Inferior parietal cortex (tissue), 1 donor: ENCODE measurements at regions not wholly inside any gene's neighbourhood (a gene's known extent, or its start where the extent isn't known, plus 50 kb on each side); places are given as distances from the start of the nearest gene placed in this dataset.
"Not testable (repeated sequence)": the region's sequence is repeated elsewhere in the genome, so short reads cannot be mapped to it uniquely, and the experiment has no call there.

Source experiments
- DNase-seq: peaks from one replicate; pipeline ENCODE4 v3.0.0-alpha.2; 2016; ENCODE audit errors: extremely low spot score

DNA sequence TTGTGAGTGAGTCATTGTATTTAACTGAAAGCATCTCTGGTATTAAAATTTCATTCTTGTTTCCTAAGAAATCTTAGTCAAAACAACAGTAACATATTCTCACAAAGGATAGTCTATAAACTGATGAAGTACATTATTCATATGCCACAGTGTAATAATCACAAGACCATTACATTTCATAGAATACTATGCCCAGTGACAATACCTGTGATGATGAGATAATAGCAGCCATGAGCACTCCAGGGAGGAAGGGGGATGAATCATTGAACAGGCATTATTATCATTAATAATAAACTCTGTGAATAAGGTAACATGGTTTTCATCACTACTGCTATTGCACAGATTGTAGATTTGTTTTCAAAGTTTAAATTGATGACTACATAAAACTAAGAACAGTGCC, 667.9 kb downstream of the EPM2A start:
- no peak for DNase-seq

GRCh38 chr6:145068577-145068976, 666.7 kb downstream of the EPM2A start:
- DNase-seq: no peak

DNA sequence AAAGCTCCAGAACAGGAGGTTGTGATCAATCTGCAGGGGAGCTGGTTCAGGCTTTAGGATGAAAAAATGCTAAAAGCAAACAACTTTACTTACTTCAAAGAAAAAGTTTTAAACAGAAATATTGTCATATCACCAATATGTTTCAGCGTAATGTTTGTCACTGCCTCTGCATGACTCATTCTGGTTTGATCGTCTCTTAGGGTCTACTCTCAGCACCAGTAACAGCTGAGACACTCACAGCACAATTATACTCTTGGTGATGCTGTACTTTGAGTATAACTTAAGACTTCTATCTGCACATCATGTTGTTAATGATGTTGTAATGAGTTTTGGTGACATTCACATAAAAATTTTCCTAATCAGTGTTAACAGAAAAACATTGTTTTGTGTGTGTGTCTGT, 665.4 kb downstream of the EPM2A start:
- DNase-seq: no peak

GRCh38 chr6:145070791-145071190, 664.5 kb downstream of the EPM2A start:
- no peak for DNase-seq

DNA sequence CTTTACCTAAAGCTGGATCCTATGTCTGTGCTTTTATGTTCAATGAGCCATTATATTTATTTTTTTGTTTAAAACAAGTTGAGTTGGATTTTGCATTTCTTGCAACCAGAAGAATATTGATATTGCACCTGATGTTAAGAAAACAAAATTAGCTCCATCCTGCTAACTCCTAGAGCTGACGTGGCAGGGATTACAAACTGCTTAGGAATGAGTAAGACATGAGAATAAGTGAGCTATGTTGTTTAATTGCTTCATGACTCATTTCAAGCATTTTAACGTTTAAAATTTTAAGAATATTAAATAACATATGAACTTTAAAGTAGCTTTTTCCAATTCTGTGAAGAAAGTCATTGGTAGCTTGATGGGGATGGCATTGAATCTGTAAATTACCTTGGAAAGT, 663.5 kb downstream of the EPM2A start:
- no peak for DNase-seq

DNA sequence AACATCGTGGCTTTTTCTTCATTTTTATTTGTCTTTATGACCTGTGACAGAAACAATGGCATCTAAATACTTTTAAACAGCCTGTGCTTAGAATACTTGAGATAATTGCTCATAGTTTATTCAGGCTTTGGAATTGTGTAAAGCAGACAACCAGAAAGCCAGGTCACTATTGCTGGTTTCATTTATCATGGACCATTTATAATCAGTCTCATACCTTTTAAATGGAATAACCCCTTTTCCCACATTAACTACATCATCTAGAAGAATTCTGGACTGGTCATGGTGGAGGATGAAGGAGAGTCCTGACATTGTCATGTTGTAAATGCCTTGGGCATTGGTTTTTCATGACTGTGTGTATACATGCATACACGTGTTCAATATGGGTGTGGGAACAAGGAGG, 661.5 kb downstream of the EPM2A start:
- DNase-seq: no peak

- DNase-seq: no peak
These were observed 660.5 kb downstream of the EPM2A start for GRCh38 chr6:145074805-145075204.

DNA sequence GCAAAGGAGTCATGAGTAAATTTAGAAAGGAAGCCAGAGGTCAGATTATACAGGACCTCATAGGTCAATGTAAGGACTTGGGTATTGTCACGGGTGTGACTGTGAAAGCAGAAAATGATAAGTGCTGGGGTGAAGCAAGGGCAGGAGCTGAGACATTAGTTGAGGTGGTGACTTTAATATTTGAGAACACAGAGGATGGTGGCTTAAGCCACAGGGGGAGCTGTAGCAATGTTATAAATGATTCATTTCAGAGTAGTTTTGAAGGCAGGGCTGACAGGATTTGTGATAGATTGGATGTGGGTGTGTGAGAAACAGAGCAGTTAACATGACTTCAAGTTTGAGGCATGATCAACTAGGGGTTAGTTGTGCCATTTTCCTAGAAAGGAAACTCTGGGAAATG, 659.9 kb downstream of the EPM2A start:
- DNase-seq: no peak

DNA sequence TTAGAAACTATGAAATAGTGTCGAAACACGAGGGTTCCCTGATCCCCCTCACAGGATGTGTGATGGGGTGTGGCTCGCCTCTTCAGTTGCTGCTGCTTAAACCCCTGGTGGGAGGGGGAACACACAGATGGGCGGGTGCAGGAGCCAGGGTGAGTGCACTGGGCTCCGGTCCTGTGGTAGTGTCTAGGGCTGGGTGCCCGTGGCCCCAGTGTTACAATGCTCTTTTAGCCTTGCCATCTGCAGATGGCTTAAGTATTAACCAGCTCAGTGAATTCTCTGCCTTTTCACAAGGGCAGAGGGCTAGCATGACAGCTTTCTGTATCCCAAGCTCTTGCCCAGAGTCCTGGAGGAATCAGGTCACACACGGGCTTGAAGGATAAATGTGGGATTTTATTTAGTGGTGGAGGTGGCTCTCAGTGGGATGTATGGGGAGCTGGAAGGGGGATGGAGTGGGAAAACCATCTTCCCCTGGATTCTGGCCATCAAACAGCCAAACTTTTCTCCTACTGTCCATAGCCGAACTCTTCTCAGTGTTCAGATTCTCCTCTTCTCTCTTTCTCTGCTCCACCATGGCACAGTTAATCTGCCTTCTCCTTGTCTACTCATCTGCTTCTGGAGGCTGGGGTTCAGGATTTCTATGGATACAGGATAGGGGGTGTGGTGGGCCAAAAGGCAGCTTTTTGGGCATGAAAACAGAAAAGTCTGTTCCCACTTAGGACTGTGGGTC, 659.0 kb downstream of the EPM2A start:
- DNase-seq: no peak

- no peak for DNase-seq
These were observed 657.9 kb downstream of the EPM2A start for GRCh38 chr6:145077382-145077781.

DNA sequence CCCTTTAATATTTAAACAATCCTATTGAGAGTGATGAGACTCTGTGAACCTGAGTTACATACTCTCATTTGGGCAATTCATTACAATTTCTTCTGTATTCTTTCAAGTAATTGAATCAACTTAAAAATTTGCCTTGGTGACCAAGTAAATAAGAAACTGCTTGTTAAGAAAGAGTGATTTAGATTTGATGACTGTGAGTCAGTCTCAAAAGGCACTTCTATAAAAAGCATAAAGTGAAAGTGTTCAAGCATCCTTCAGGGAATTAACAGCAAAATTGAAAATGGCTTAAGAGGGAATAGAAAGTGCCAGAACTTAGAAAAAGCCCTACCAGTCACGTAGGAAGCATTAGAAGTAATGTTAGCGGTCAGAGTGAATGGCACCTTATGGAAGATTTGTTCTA, 654.7 kb downstream of the EPM2A start:
- no peak for DNase-seq

DNA sequence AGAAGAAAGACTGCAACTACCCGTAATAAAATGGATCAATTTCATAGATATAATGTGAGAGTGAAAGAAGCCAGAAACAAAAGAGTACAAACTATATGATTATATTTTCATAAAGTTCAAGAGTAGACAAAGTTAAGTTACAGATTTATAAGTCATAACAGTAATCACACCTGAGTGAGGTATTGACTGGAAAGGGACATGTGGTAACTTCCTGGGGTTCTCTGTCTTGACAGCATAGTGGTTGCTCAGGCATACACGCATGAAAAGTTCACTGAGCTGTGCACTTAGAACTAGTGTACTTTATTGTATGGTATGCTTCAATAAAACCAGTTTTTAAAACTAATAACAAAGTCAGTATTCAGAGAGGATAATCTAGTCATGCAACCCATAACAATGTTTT, 653.6 kb downstream of the EPM2A start:
- DNase-seq: no peak

DNA sequence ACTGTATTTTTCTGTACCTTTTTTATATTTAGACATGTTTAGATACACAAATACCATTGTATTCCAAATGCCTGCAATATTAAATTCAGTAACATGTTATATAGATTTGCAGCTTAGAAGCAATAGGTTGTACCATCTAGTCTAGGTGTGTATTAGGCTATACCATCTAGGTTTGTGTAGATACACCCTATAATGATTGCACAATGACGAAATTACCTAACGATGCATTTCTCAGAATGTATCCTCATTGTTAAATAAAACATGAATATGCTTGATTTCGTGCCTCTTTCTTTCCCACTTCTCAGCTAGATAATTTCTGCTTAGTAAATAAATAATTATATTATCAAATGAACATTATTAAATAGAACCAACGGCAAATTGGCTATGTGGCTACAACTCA, 653.0 kb downstream of the EPM2A start:
- no peak for DNase-seq

DNA sequence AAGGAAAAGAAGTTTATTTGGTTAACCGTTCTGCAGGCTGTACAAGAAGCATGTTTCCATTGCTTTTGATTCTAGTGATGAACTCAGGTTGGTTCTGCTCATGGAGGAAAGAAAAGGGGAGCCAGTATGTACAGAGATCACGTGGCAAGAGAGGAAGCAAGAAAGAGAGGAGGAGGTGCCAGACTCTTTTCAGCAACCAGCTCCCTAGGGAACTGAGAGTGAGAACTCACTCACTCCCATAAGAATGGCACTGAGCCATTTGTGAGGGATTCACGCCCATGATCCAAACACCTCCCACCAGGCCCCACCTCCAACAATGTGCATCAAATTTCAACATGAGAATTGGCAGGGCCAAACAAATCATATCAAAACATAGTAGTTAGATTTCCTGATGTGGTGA, 649.1 kb downstream of the EPM2A start:
- DNase-seq: no peak

GRCh38 chr6:145087034-145087433, 648.3 kb downstream of the EPM2A start:
- no peak for DNase-seq

DNA sequence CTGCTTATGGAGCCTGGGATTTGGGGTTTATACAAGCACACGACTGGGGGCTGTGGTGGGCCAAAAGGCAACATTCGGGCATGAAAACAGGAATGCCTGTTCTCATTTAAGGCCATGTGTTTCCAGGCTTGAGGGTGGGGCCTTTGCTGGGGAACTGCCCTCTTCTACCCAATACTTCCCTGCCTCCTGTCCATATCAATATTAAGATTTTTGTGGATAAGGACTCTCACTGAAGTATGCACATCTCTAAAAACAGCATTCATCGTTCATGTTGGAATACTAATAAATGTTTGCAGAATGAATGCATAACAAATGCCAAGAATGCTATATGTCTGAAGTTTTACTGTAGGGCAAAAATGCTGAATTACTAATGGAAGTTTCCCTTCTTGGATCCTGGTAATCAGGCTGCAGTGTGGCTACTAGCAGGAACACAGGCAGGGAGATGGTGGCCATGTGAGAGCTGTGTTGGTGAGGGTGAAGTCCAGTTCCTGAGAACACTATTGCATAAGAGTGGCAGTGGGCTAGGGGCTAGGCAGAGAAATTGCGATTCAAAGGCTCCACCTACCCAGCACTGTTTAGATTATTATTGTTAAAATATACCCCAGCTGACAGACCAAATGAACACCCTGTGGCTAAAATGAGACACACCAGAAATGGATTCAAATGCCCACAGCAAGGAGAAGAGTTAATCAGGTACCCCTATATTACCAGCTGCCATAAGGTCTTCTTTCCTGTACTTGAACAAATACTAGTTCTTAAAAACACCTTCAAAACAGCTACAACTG, 644.3 kb downstream of the EPM2A start:
- no peak for DNase-seq

- DNase-seq: no peak
These were observed 643.7 kb downstream of the EPM2A start for GRCh38 chr6:145091586-145092142.

DNA sequence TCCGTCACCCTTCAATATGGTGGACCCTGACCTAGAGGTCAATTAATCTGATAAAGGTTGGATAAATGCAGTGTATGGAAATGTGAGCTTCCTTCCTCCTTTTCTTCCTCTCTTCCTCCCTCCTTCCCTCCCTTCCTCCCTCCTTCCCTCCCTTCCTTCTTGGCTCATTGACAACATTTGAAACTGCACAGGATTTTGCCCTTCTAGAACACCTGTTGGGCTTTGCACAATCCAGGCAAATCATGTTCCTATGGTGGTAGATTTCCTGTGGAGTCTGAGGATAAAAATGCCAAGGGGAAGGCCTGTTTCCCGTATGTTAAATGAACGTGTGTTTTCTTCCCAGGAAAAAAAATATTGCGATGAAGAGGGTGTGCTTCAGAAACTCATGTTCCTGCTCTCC, 642.8 kb downstream of the EPM2A start:
- DNase-seq: no peak

DNA sequence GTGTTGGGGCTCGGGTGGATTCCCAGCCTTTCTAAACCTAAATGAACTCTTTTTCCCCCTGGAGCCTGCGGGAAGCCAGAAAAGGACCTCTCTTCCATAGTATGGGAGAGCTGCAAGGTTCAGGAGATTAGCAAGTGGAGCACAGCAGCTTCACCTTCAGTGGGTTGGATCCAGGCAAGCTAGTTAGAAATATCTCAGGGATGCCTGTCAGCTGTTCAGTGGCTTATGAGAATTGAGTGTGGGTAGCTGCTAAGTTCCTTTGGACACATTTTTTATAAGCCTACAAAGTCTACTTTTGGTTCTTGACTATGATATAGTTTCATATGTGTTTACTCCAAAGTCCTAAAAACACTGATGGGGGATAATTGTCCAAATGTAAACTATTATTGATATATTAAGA, 642.1 kb downstream of the EPM2A start:
- no peak for DNase-seq

- DNase-seq: no peak
These were observed 638.5 kb downstream of the EPM2A start for GRCh38 chr6:145096846-145097245.

DNA sequence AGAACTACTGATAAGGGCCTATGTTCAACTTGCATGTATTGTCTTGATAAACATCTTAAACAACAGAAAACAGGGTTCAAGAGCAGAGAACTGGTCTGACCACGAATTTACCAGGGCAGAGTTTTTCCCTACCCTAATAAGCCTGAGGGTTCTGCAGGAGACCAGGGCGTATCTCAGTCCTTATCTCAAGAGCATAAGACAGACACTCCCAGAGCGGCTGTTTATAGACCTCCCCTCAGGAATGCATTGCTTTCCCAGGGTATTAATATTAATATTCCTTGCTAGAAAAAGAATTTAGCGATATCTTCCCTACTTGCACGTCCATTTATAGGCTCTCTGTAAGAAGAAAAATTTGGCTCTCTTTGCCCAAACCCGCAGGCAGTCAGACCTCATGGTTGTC, 637.2 kb downstream of the EPM2A start:
- DNase-seq: not testable (repeated sequence)

- no peak for DNase-seq
These were observed 635.6 kb downstream of the EPM2A start for GRCh38 chr6:145099713-145100112.

DNA sequence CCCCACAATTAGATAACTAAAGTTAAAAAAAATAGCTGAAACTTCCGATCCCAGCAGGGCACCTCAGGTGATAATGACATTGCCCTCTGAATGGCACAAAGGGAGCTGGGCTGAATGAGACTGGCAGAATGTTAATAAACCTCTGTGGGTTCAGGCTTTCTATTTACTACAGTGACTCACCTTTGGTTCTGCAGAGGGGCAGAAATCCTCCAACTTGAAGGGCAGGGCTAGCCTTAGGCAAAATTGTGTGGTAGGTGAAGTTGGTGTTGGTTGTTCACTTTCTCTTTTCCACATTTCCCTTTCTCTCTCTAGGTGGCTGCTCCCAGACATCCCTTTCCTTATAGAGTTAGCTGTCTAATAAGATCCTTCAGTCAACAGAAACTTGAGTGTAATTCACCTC, 625.2 kb downstream of the EPM2A start:
- no peak for DNase-seq
